Left ventricle myocardium inferior (tissue), 1 donor: ENCODE measurements at regions not wholly inside any gene's neighbourhood (a gene's known extent, or its start where the extent isn't known, plus 50 kb on each side); places are given as distances from the start of the nearest gene placed in this dataset.

Experiments used
- DNase-seq: peaks from one replicate; pipeline ENCODE4 v3.0.0-alpha.2; 2020
- H3K27ac ChIP-seq: fragments of 200-600 bp; replicated peaks from 2 replicates; pipeline ENCODE4 v1.8.0; 2021
- H3K27me3 ChIP-seq: fragments of 200-600 bp; 2 replicates; pipeline ENCODE4 v1.8.0; 2021; ENCODE audit warnings: low read depth
- H3K36me3 ChIP-seq: fragments of 200-600 bp; 2 replicates; pipeline ENCODE4 v1.8.0; 2021
- H3K4me1 ChIP-seq: fragments of 200-600 bp; 2 replicates; pipeline ENCODE4 v1.8.0; 2021
- H3K4me3 ChIP-seq: fragments of 200-600 bp; 2 replicates; pipeline ENCODE4 v1.8.0; 2021; ENCODE audit warnings: mild to moderate bottlenecking, moderate library complexity
- H3K9me3 ChIP-seq: fragments of 200-600 bp; replicated peaks from 2 replicates; pipeline ENCODE4 v1.8.0; 2021
- intact Hi-C: fragments of 100-400 bp; cut with micrococcal nuclease; formaldehyde crosslinking; loops from one replicate; pipeline ENCODE4 v1.11.0; 2022
- TF ChIP-seq, protein P1 (sequence below): fragments of 200-600 bp; IDR thresholded peaks from 2 replicates; pipeline ENCODE4 v1.8.0; 2021; ENCODE audit warnings: antibody characterized with exemption, mild to moderate bottlenecking, borderline replicate concordance
- donor health status: DM: no; HTN: yes; CAD: no; lungs with severe emphysema.

DNA sequence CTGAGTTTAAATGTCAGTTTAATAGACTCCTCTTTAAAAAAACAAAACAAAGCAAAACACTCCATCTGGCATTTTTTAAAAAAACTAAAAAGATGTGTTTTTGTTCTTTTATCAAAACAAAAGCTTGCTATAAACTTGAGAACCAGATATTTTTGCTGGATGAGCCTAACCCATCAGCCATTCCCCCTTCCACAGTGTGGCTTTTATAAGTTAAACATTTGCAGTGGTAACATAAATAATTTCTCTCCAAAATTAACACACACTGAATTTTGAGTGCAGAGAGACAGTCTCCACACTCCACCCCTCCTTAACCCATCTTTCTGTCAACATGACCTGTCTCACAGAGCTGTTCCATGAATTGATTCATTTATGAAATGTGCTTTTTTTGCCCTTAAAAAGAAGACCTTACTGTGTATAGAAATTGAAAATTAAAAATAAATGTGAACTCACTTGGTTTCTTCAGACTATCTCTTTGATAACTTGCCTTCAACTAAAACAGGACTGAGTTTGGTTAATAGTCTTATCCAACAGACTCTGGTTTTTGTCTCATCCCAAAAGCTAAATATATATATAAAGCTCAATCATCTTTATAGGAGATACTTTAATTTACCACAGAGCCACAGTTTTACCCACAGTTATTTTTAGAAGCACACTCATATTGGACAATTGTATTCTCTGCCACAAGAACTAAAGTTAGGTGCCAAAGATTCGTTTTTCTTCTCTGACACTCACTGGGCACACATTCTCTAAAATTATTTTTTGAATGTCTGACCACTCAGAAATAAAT lies 64.8 kb upstream of the STK39 start:
- Histone ChIP-seq H3K36me3 (no peaks in the 10 kb centered on the region), H3K4me3 (no peak overlapping the region), H3K4me1 (peaks cover 33% of the 10 kb centered on the region), H3K9me3 (peaks cover 15% of the 10 kb centered on the region), H3K27me3 (no peaks in the 10 kb centered on the region), H3K27ac (no peak overlapping the region)
- intact Hi-C loops, result no loop called here
- TF ChIP-seq, protein P1, sequence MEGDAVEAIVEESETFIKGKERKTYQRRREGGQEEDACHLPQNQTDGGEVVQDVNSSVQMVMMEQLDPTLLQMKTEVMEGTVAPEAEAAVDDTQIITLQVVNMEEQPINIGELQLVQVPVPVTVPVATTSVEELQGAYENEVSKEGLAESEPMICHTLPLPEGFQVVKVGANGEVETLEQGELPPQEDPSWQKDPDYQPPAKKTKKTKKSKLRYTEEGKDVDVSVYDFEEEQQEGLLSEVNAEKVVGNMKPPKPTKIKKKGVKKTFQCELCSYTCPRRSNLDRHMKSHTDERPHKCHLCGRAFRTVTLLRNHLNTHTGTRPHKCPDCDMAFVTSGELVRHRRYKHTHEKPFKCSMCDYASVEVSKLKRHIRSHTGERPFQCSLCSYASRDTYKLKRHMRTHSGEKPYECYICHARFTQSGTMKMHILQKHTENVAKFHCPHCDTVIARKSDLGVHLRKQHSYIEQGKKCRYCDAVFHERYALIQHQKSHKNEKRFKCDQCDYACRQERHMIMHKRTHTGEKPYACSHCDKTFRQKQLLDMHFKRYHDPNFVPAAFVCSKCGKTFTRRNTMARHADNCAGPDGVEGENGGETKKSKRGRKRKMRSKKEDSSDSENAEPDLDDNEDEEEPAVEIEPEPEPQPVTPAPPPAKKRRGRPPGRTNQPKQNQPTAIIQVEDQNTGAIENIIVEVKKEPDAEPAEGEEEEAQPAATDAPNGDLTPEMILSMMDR, result no peak
- no peak for DNase-seq

DNA sequence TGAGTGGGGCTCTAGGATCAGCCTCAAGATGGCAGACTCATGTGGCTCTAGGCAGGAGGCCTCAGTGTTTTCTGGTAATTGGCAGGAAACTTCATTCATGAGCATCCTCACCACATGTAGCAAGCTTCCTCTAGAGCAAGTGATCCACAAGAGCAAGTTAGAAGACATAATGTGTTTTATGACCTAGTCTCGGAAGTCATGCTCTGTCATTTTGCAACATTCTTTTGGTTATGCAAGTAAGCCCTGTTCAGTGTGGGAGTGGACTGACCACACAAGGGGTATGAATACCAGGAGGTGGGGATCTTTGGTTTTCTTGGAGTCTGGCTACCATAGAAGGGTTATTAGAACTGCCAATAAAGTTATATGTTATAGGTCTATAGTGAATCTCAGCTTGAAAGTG lies 66.8 kb upstream of the STK39 start:
- TF ChIP-seq, protein P1, result no peak
- Histone ChIP-seq H3K4me3 (no peak overlapping the region), H3K27me3 (no peaks in the 10 kb centered on the region), H3K4me1 (peaks cover 33% of the 10 kb centered on the region), H3K9me3 (peaks cover 3% of the 10 kb centered on the region), H3K27ac (no peak overlapping the region), H3K36me3 (no peaks in the 10 kb centered on the region)
- DNase-seq, result no peak
- intact Hi-C loops, result no loop called here

DNA sequence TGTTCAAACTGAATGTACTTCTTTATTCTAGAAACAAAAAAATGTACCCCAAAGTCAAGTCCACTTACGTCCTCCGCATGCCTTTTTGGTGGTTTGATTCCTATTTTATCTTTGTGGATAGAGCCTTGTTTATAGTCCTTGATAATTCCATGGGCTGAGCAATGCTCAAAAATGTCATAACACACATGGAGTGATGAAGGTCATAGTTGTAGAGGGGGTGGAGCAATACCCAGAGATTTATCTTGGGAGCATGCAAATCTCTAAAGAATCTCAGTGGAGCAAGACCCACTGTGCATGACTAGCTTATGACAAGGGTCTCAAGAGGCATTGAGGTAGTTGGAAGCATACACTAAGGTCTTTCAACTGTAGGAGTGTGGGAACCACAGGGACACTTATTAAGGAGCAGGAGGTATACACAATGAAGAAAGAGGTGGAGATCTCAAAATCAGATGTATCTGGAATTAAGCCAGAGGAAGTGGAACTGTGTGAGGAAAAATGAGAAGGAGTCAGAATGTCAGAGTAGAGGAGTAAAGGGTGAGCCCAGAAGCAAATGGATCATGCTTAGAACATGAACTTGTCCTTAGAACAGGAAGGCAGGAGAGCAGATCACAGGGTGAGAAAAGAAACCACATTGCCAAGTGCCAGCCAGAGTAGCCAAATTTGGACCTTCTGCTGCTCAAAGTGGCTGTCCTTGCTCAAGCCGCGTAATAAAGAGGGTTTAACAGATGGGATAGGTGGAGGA lies 68.1 kb upstream of the STK39 start:
- Histone ChIP-seq H3K36me3 (no peaks in the 10 kb centered on the region), H3K4me1 (peaks cover 33% of the 10 kb centered on the region), H3K9me3 (peaks cover 3% of the 10 kb centered on the region), H3K4me3 (no peak overlapping the region), H3K27ac (peak overlapping the region; percentile 44), H3K27me3 (no peaks in the 10 kb centered on the region)
- TF ChIP-seq, protein P1, result no peak
- intact Hi-C loops, result no loop called here
- no peak for DNase-seq

DNA sequence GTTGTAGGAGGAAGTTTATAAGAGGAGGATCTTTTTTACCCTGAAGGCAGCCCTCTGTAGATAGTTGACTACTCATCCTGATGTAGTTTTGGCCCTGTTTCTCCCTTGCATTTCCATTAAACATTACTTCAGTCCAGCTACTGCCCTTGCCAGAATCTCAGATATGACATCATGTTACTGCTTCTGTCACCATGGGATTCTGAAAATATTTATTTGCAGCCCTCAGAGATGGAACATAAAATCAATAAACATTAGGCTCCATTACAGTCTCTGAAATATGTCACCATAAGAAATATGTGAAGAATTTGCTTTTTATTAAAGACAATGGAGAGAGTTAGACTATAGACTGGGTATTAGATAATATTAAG lies 68.7 kb upstream of the STK39 start:
- Histone ChIP-seq H3K27me3 (no peaks in the 10 kb centered on the region), H3K4me1 (peaks cover 33% of the 10 kb centered on the region), H3K36me3 (no peaks in the 10 kb centered on the region), H3K4me3 (no peak overlapping the region), H3K9me3 (peaks cover 3% of the 10 kb centered on the region), H3K27ac (peak overlapping the region; percentile 44)
- TF ChIP-seq, protein P1, result no peak
- intact Hi-C loops, result no loop called here
- no peak for DNase-seq

- Histone ChIP-seq H3K27me3 (no peaks in the 10 kb centered on the region), H3K27ac (no peak overlapping the region), H3K4me3 (no peak overlapping the region), H3K4me1 (peaks cover 23% of the 10 kb centered on the region), H3K9me3 (peaks cover 3% of the 10 kb centered on the region), H3K36me3 (no peaks in the 10 kb centered on the region)
- TF ChIP-seq, protein P1, result no peak
- intact Hi-C loops, result no loop called here
- DNase-seq, result no peak
Measured at GRCh38 chr2:168317282-168317681, 69.9 kb upstream of the STK39 start.
